Left lung (tissue), 4 donors: ENCODE measurements at regions not wholly inside any gene's neighbourhood (a gene's known extent, or its start where the extent isn't known, plus 50 kb on each side); places are given as distances from the start of the nearest gene placed in this dataset.

ENCODE experiments used
- ATAC-seq: fragments of 200-7000 bp; cut with Tn5 transposase; one replicate; pipeline ENCODE4 v1.9.1; 2020; ENCODE audit warnings: moderate library complexity
- DNase-seq, 4 donors: peaks; one replicate each; pipeline ENCODE4 v3.0.0-alpha.2; 2013 to 2020
- H3K27ac ChIP-seq, 2 donors: fragments of 200-600 bp; sonication (generic) in 1 of 2; one replicate each; pipeline versions ENCODE4 v1.5.0 to v1.8.0; 2020 to 2021
- H3K27me3 ChIP-seq, 2 donors: fragments of 200-600 bp; sonication (generic) in 1 of 2; one replicate each; pipeline versions ENCODE4 v1.5.0 to v1.8.0; 2020 to 2021
- H3K36me3 ChIP-seq, 2 donors: fragments of 200-600 bp; sonication (generic) in 1 of 2; one replicate each; pipeline versions ENCODE4 v1.5.0 to v1.8.0; 2020 to 2021
- H3K4me1 ChIP-seq, 2 donors: fragments of 200-600 bp; one replicate each; pipeline ENCODE4 v1.8.0; 2021
- H3K4me3 ChIP-seq, 2 donors: fragments of 200-600 bp; sonication (generic) in 1 of 2; one replicate each; pipeline versions ENCODE4 v1.5.0 to v1.8.0; 2020 to 2021; ENCODE audit warnings: mild to moderate bottlenecking in 1 of 2
- H3K9me3 ChIP-seq, 2 donors: fragments of 200-600 bp; sonication (generic) in 1 of 2; one replicate each; pipeline versions ENCODE4 v1.5.0 to v1.8.0; 2020 to 2021
- intact Hi-C, 2 donors: fragments of 100-400 bp; cut with DNase I; formaldehyde crosslinking; loops; one replicate each; pipeline versions ENCODE4 v1.11.2 to v1.14.2; 2022
- TF ChIP-seq, protein P1 (sequence below), 2 donors: fragments of 200-600 bp; sonication (generic) in 1 of 2; IDR thresholded peaks; one replicate each; pipeline versions ENCODE4 v1.5.0 to v1.8.0; 2021; ENCODE audit warnings: antibody characterized with exemption in 2 of 2
- donor health status: DM: no; HTN: yes; CAD: no.
- donor health status: DM: no; HTN: no; CAD: no.

DNA sequence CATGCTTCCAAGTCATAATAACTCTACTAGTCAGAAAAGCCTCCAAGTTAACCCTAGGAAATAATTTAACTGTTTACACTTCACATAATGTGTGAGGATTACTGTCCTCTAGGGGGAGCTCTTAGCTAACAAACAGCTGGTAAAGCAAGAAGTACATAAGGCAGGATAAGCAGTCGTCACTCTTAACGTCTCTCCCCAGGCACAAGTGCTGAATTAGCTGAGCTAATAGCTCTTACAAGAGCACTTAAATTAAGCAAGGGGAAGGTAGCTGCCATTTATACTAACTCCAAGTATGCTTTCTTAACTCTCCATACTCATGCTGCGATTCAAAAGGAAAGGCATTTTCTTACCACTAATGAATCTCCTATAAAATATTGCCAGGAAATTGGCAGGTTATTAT lies 79.3 kb upstream of the TSPAN11 start:
- TF ChIP-seq, protein P1, sequence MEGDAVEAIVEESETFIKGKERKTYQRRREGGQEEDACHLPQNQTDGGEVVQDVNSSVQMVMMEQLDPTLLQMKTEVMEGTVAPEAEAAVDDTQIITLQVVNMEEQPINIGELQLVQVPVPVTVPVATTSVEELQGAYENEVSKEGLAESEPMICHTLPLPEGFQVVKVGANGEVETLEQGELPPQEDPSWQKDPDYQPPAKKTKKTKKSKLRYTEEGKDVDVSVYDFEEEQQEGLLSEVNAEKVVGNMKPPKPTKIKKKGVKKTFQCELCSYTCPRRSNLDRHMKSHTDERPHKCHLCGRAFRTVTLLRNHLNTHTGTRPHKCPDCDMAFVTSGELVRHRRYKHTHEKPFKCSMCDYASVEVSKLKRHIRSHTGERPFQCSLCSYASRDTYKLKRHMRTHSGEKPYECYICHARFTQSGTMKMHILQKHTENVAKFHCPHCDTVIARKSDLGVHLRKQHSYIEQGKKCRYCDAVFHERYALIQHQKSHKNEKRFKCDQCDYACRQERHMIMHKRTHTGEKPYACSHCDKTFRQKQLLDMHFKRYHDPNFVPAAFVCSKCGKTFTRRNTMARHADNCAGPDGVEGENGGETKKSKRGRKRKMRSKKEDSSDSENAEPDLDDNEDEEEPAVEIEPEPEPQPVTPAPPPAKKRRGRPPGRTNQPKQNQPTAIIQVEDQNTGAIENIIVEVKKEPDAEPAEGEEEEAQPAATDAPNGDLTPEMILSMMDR (IDR thresholded peaks at IDR 0.05) = peak; percentile 56 to 70
- ATAC-seq (peak; percentile 57), DNase-seq (peak in 1 of 4 donors; percentile 31)
- intact Hi-C loops = loop anchor here in 1 of 2 donors (10.0 kb wide), 1 partner anchor 138 kb away; no protein-coding TSS in a partner anchor
- H3K4me1 ChIP-seq = no peaks in the 10 kb centered on the region
- H3K27me3 ChIP-seq = peaks cover 0 to 6% of the 10 kb centered on the region in 2 donors
- H3K36me3 ChIP-seq = no peaks in the 10 kb centered on the region
- H3K4me3 ChIP-seq = no peak overlapping the region
- H3K9me3 ChIP-seq = no peaks in the 10 kb centered on the region
- H3K27ac ChIP-seq = no peak overlapping the region

DNA sequence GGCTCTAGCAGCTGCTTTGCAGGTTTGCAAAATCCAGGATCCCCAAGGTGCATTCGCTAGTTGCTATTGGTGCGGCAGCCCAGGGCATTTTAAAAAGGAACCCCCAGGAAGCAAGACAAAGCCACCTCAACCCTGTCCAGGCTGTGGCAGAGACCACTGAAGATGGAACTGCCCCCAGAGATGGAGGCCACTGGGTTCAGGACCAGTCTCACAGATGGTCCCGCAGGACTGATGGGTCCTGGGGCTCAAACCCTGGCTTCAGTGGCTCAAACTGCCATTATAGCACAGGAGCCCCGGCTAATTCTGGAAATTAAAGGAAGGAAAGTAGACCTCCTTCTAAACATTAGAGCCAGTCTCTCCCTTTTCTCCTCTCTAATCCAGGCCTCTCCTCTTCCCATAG lies 79.8 kb upstream of the TSPAN11 start:
- intact Hi-C loops = loop anchor here in 1 of 2 donors (10.0 kb wide), 1 partner anchor 138 kb away; no protein-coding TSS in a partner anchor
- TF ChIP-seq, protein P1 (IDR thresholded peaks at IDR 0.05) = no peak
- no peaks in the 10 kb centered on the region for H3K4me1 ChIP-seq

DNA sequence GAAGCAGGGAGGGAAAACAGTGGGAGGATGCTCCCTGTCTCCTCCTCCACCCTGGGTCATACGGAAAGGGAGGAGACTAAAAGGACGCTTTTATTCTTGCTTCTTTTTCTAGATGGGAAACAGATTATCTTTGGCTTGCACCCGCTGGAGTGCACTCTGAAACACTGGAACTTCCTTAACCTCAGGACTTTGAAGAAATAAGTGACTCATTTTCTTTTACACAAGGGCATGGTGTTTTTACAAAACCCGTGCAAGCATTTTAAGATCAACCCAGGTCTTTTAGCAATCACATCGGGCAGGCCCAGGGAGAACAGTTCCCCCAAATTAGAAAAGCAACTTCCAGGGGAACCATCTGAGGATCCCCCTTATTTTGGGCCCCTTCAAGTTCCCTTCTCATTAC lies 80.9 kb upstream of the TSPAN11 start:
- ATAC-seq = no peak
- Histone ChIP-seq H3K27me3 (peaks cover 0 to 6% of the 10 kb centered on the region in 2 donors), H3K4me3 (no peak overlapping the region), H3K36me3 (no peaks in the 10 kb centered on the region), H3K4me1 (no peaks in the 10 kb centered on the region), H3K27ac (no peak overlapping the region), H3K9me3 (no peaks in the 10 kb centered on the region)
- intact Hi-C loops = loop anchor here in 1 of 2 donors (10.0 kb wide), 1 partner anchor 139 kb away; no protein-coding TSS in a partner anchor
- TF ChIP-seq, protein P1 (IDR thresholded peaks at IDR 0.05) = no peak
- no peak for DNase-seq

More for the DNA sequence above, 79.8 kb upstream of the TSPAN11 start:
- ATAC-seq (no peak), DNase-seq (no peak)
- Histone ChIP-seq H3K9me3 (no peaks in the 10 kb centered on the region), H3K27ac (no peak overlapping the region), H3K4me3 (no peak overlapping the region), H3K27me3 (peaks cover 0 to 6% of the 10 kb centered on the region in 2 donors), H3K36me3 (no peaks in the 10 kb centered on the region)

DNA sequence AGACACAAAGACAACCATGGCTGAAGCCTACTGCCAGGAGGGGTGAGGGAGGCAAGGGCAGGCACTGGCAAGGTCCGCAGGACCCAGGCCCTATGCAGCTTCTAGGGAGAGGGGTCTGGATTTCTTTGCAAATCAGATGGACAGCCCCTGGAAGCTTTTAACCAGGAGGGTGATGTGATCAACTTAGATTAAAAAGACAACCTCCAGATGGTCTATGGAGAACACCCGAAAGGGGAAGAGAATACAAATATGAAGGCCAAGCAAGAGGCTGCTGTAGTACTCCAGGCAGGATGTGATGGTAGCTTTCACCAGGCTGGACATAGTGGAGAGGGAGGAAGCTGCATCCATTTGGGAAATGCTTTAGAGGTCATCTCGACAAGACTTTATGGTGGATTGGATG lies 83.3 kb upstream of the TSPAN11 start:
- H3K4me1 ChIP-seq = no peaks in the 10 kb centered on the region
- H3K27ac ChIP-seq = no peak overlapping the region
- H3K9me3 ChIP-seq = no peaks in the 10 kb centered on the region
- TF ChIP-seq, protein P1 (IDR thresholded peaks at IDR 0.05) = no peak
- H3K27me3 ChIP-seq = peaks cover 0 to 6% of the 10 kb centered on the region in 2 donors
- no peak for DNase-seq
- no peak for ATAC-seq
- no peaks in the 10 kb centered on the region for H3K36me3 ChIP-seq
- intact Hi-C loops = loop anchor here in 1 of 2 donors (10.0 kb wide), 1 partner anchor 142 kb away; no protein-coding TSS in a partner anchor
- H3K4me3 ChIP-seq = no peak overlapping the region

DNA sequence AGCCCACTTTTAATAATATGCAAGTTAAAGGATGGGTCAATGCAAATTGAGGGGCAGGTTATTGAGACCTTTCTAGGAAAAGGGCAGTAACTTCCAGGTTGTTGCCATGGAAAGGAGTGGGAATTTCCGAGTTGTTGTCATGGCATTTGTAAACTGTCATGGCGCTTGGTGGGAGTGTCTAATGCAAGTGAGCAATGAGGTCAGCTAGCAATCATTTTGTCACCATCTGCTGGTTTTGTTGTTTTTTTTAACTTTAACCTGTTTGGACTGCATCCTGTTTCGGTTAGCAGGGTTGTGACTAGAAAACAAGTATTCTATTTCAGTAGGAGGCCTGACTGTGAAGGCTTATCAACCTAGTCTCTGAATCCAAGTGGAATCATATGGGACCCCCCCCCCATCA lies 85.8 kb upstream of the TSPAN11 start:
- no peak for DNase-seq
- intact Hi-C loops = loop anchor here in 1 of 2 donors (10.0 kb wide), 1 partner anchor 144 kb away; no protein-coding TSS in a partner anchor
- H3K4me1 ChIP-seq = no peaks in the 10 kb centered on the region
- no peak overlapping the region for H3K27ac ChIP-seq
- H3K27me3 ChIP-seq = peaks cover 0 to 16% of the 10 kb centered on the region in 2 donors
- no peak overlapping the region for H3K4me3 ChIP-seq
- H3K9me3 ChIP-seq = no peaks in the 10 kb centered on the region
- no peaks in the 10 kb centered on the region for H3K36me3 ChIP-seq
- TF ChIP-seq, protein P1 (IDR thresholded peaks at IDR 0.05) = no peak
- ATAC-seq = no peak
